ENCODE measurements at regions not wholly inside any gene's neighbourhood (a gene's known extent, or its start where the extent isn't known, plus 50 kb on each side); places are given as distances from the start of the nearest gene placed in this dataset.
A peak's percentile ranks its signal among the peaks of the same experiment; 100 is the strongest.

- no peak for DNase-seq (ENCODE audit: low read depth)
- no peak for TF ChIP-seq CTCF (conservative IDR thresholded peaks at IDR 0.05; ENCODE audit: control insufficient read depth, insufficient read depth, low read depth, low read length)
- no peak overlapping the region for H3K4me3 ChIP-seq (ENCODE audit: control insufficient read depth, low read depth, low read length)
Measured at GRCh38 chr2:238738917-238739316, 109.0 kb upstream of the TWIST2 start.

- TF ChIP-seq CTCF (conservative IDR thresholded peaks at IDR 0.05; ENCODE audit: control insufficient read depth, insufficient read depth, low read depth, low read length) = peak; percentile 2
- H3K4me3 ChIP-seq (ENCODE audit: control insufficient read depth, low read depth, low read length) = no peak overlapping the region
- no peak for DNase-seq (ENCODE audit: low read depth)
Measured at GRCh38 chr2:238739668-238740067, 108.2 kb upstream of the TWIST2 start.

- DNase-seq (ENCODE audit: low read depth) = no peak
- no peak for TF ChIP-seq CTCF (conservative IDR thresholded peaks at IDR 0.05; ENCODE audit: control insufficient read depth, insufficient read depth, low read depth, low read length)
- H3K4me3 ChIP-seq (ENCODE audit: control insufficient read depth, low read depth, low read length) = no peak overlapping the region
Measured at GRCh38 chr2:238741277-238741676, 106.6 kb upstream of the TWIST2 start.

- H3K4me3 ChIP-seq (ENCODE audit: control insufficient read depth, low read depth, low read length) = no peak overlapping the region
- no peak for TF ChIP-seq CTCF (conservative IDR thresholded peaks at IDR 0.05; ENCODE audit: control insufficient read depth, insufficient read depth, low read depth, low read length)
- peak; percentile 43 for DNase-seq (ENCODE audit: low read depth)
Measured at GRCh38 chr2:238742066-238742465, 105.8 kb upstream of the TWIST2 start.

- no peak for TF ChIP-seq CTCF (conservative IDR thresholded peaks at IDR 0.05; ENCODE audit: control insufficient read depth, insufficient read depth, low read depth, low read length)
- DNase-seq (ENCODE audit: low read depth) = no peak
- H3K4me3 ChIP-seq (ENCODE audit: control insufficient read depth, low read depth, low read length) = no peak overlapping the region
Measured at GRCh38 chr2:238742664-238743063, 105.2 kb upstream of the TWIST2 start.

- no peak for DNase-seq (ENCODE audit: low read depth)
- no peak overlapping the region for H3K4me3 ChIP-seq (ENCODE audit: control insufficient read depth, low read depth, low read length)
- no peak for TF ChIP-seq CTCF (conservative IDR thresholded peaks at IDR 0.05; ENCODE audit: control insufficient read depth, insufficient read depth, low read depth, low read length)
Measured at GRCh38 chr2:238743243-238744065, 104.4 kb upstream of the TWIST2 start.
